ENCODE measurements at regions not wholly inside any gene's neighbourhood (a gene's known extent, or its start where the extent isn't known, plus 50 kb on each side); places are given as distances from the start of the nearest gene placed in this dataset.
"Not testable (repeated sequence)": the region's sequence is repeated elsewhere in the genome, so short reads cannot be mapped to it uniquely, and the experiment has no call there.

GRCh38 chr11:130673698-130674097, 225.3 kb downstream of the ADAMTS15 start:
- no peak overlapping the region for H3K4me3 ChIP-seq (ENCODE audit: low read length)
- no peak for TF ChIP-seq CTCF (IDR thresholded peaks at IDR 0.05; ENCODE audit: insufficient read depth, low read depth, low read length, missing control alignments)
- peak; percentile 15 for DNase-seq (ENCODE audit: low read depth)

DNA sequence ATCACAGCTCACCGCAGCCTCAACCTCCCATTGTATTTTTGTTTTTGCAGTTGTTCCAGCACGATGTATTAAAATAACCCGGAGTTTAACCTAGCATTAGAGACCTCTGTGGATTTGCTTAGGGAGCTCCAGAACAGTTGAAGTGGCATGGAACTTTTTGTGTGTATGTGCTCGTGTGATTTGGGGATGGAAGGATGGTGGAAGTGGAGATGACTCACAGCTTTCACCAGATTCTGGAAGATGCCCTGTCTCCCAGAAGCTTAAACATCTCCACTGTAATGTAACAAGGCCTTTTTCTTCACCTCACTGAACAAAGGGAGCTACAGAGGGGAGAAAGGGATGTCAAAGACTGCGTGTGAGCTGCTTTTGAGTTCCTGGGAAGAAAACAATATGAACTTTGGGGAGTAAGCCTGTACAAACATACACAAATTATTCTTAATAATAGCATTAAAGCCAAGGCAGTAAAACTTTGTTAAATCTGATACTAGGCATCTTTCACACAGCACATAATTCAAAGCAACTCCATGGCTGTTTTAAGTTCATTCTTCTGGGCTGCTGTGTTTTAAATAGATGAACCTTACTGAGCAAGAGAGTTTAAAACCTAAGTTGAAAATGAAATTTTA, 226.4 kb downstream of the ADAMTS15 start:
- no peak for TF ChIP-seq CTCF (IDR thresholded peaks at IDR 0.05; ENCODE audit: insufficient read depth, low read depth, low read length, missing control alignments)
- DNase-seq (ENCODE audit: low read depth): no peak

DNA sequence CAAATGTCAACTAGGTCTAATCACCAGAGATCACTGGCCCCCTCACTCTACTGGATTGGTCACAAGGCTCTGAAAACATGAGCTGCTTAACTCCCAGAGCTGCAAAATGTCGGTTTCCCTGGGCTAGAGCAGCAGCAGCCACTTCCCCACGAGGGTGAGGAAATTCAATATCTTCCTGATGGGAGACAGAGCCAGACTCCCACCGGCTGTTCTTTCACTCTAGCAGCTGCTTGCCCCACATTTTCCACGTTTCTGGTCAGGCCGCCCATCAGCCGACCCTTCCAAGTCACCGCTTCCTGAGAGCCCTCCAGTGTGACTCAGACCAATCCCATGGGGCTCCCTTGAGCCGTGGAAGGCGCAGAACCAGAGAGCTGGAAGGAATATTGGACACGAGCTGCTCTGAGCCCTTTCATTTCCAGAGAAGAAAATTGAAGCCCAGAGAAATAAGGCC, 227.0 kb downstream of the ADAMTS15 start:
- no peak for DNase-seq (ENCODE audit: low read depth)
- no peak for TF ChIP-seq CTCF (IDR thresholded peaks at IDR 0.05; ENCODE audit: insufficient read depth, low read depth, low read length, missing control alignments)
- H3K4me3 ChIP-seq (ENCODE audit: low read length): no peak overlapping the region

More for the DNA sequence above, 226.4 kb downstream of the ADAMTS15 start:
- no peak overlapping the region for H3K4me3 ChIP-seq (ENCODE audit: low read length)

GRCh38 chr11:130675917-130676316, 227.5 kb downstream of the ADAMTS15 start:
- TF ChIP-seq CTCF (IDR thresholded peaks at IDR 0.05; ENCODE audit: insufficient read depth, low read depth, low read length, missing control alignments): no peak
- no peak overlapping the region for H3K4me3 ChIP-seq (ENCODE audit: low read length)
- no peak for DNase-seq (ENCODE audit: low read depth)

DNA sequence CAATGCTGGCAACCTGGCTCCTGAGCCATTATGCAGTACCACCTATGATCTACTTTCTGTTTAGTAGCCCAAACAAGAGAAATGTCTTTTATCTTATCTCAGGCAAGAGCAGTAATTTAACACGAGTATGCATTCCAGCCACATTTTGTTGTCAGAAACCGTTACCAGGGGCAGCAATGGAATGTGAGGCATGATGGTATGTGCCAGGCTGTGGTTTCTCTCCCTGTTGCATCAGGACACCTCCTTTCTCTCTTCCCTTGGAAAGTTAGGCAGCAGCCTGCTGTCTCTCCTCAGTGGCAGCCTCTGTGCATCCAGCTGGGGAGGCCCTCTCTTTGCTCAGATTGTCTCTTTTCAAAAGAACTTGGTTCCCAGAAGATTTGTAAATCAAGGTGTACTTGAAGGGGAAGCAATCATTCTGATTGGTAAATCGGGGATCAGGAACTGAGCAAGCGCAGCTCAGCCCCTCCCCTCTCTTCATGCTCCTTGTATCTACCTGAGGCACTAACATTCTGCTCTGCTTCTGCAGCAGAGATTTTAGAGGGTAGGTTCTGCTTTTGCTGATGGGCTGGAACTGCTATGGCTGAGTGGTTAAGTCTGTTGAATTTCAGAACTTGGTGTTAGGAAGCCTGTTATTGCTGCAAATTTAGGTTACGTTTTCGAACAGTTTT, 229.2 kb downstream of the ADAMTS15 start:
- H3K4me3 ChIP-seq (ENCODE audit: low read length): no peak overlapping the region
- peak; percentile 62 for DNase-seq (ENCODE audit: low read depth)
- TF ChIP-seq CTCF (IDR thresholded peaks at IDR 0.05; ENCODE audit: insufficient read depth, low read depth, low read length, missing control alignments): no peak

GRCh38 chr11:130679247-130679646, 230.8 kb downstream of the ADAMTS15 start:
- TF ChIP-seq CTCF (IDR thresholded peaks at IDR 0.05; ENCODE audit: insufficient read depth, low read depth, low read length, missing control alignments): no peak
- H3K4me3 ChIP-seq (ENCODE audit: low read length): no peak overlapping the region
- no peak for DNase-seq (ENCODE audit: low read depth)

DNA sequence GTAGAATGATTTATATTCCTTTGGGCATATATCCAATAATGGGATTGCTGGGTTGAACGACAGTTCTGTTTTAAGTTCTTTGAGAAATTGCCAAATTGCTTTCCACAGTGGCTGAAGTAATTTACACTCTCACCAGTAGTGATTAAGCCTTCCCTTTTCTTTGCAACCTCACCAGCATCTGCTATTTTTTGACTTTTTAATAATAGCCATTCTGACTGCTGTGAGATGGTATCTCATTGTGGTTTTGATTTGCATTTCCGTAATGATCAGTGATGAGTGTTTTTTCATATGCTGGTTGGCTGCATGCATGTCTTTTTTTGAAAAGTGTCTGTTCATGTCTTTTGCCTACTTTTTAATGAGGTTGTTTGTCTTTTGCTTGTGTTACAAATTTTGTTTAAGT, 233.8 kb downstream of the SNX19 start:
- DNase-seq (ENCODE audit: low read depth): not testable (repeated sequence)

More for the DNA sequence above, 233.8 kb downstream of the SNX19 start:
- H3K4me3 ChIP-seq (ENCODE audit: low read length): not testable (repeated sequence)

Measured in epithelial cell of esophagus (primary cell).